DND-41 (cell line): ENCODE measurements at regions not wholly inside any gene's neighbourhood (a gene's known extent, or its start where the extent isn't known, plus 50 kb on each side); places are given as distances from the start of the nearest gene placed in this dataset.

ENCODE experiments used
- ATAC-seq: fragments of 200-7000 bp; cut with Tn5 transposase; 3 replicates; pipeline ENCODE4 v1.9.1; 2021; ENCODE audit warnings: low read depth; ENCODE audit not compliant: insufficient read depth
- DNase-seq: peaks from one replicate; pipeline ENCODE4 v3.0.0-alpha.2; 2020
- H2AFZ ChIP-seq: 2 replicates; pipeline ENCODE4 v1.6.0; 2012; ENCODE audit warnings: low read depth, low read length
- H3K27ac ChIP-seq: 2 replicates; pipeline ENCODE4 v1.5.1; 2012; ENCODE audit warnings: low read length, inconsistent platforms
- H3K27me3 ChIP-seq: fragments of 200-600 bp; sonication (generic); 2 replicates; pipeline ENCODE4 v1.6.0; 2012; ENCODE audit warnings: low read length, mild to moderate bottlenecking, inconsistent platforms; ENCODE audit not compliant: insufficient read depth, poor library complexity
- H3K36me3 ChIP-seq: 2 replicates; pipeline ENCODE4 v1.5.1; 2012; ENCODE audit warnings: low read length, inconsistent platforms; ENCODE audit not compliant: insufficient read depth
- H3K4me1 ChIP-seq: 2 replicates; pipeline ENCODE4 v1.5.1; 2012; ENCODE audit warnings: mild to moderate bottlenecking, low read length; ENCODE audit not compliant: insufficient read depth
- H3K4me2 ChIP-seq: 2 replicates; pipeline ENCODE4 v1.6.0; 2012; ENCODE audit warnings: mild to moderate bottlenecking, moderate library complexity, low read length, inconsistent platforms; ENCODE audit not compliant: insufficient read depth
- H3K4me3 ChIP-seq, 2 experiments: fragments of 200-600 bp in 1 of 2; shearing (Covaris generic) in 1 of 2; 2 replicates each; pipeline ENCODE4 v1.5.1; 2012 to 2016; ENCODE audit warnings: inconsistent platforms in 2 of 2, low read length in 2 of 2, mild to moderate bottlenecking in 2 of 2, low read depth in 1 of 2, moderate library complexity in 1 of 2
- H3K79me2 ChIP-seq: 2 replicates; pipeline ENCODE4 v1.6.0; 2012; ENCODE audit warnings: low read length, inconsistent platforms; ENCODE audit not compliant: insufficient read depth
- H3K9ac ChIP-seq: 2 replicates; pipeline ENCODE4 v1.6.0; 2012; ENCODE audit warnings: low read depth, mild to moderate bottlenecking, inconsistent platforms, low read length, moderate library complexity
- H3K9me3 ChIP-seq: 2 replicates; pipeline ENCODE4 v1.5.1; 2012; ENCODE audit warnings: low read length, moderate library complexity, mild to moderate bottlenecking, inconsistent platforms; ENCODE audit not compliant: insufficient read depth, severe bottlenecking
- H4K20me1 ChIP-seq: 2 replicates; pipeline ENCODE4 v1.6.0; 2012; ENCODE audit warnings: low read length; ENCODE audit not compliant: insufficient read depth
- CTCF ChIP-seq: IDR thresholded peaks from 2 replicates; pipeline ENCODE4 v1.5.1; 2012; ENCODE audit warnings: borderline replicate concordance, low read length, moderate library complexity, mild to moderate bottlenecking; ENCODE audit not compliant: poor library complexity, severe bottlenecking; ENCODE audit errors: extremely low read depth
- EZH2 ChIP-seq: IDR thresholded peaks from 3 replicates; pipeline ENCODE4 v1.6.1; 2012; ENCODE audit warnings: borderline replicate concordance, low read depth, mild to moderate bottlenecking, moderate library complexity, low read length, inconsistent platforms; ENCODE audit not compliant: severe bottlenecking

- no peaks in the 10 kb centered on the region for H3K27me3 ChIP-seq
Measured at GRCh38 chr5:166823360-166823759, 1468.1 kb upstream of the WWC1 start.

GRCh38 chr5:166834246-166834645 is 1457.2 kb upstream of the WWC1 start:
- H3K79me2 ChIP-seq = no peaks in the 10 kb centered on the region
- no peaks in the 10 kb centered on the region for H3K27me3 ChIP-seq
- no peaks in the 10 kb centered on the region for H3K4me1 ChIP-seq
- no peak overlapping the region for H2AFZ ChIP-seq
- no peak overlapping the region for H3K4me2 ChIP-seq
- H3K36me3 ChIP-seq = no peaks in the 10 kb centered on the region
- ATAC-seq (no peak), DNase-seq (no peak)
- no peak overlapping the region for H3K4me3 ChIP-seq
- H4K20me1 ChIP-seq = no peaks in the 10 kb centered on the region
- TF ChIP-seq CTCF = no peak
- TF ChIP-seq EZH2 = no peak
- no peaks in the 10 kb centered on the region for H3K9me3 ChIP-seq
- H3K9ac ChIP-seq = no peak overlapping the region
- no peak overlapping the region for H3K27ac ChIP-seq

More at GRCh38 chr5:166823360-166823759, 1468.1 kb upstream of the WWC1 start:
- no peak overlapping the region for H2AFZ ChIP-seq
- no peak overlapping the region for H3K4me3 ChIP-seq
- no peaks in the 10 kb centered on the region for H3K79me2 ChIP-seq
- H3K4me2 ChIP-seq = no peak overlapping the region
- no peaks in the 10 kb centered on the region for H3K4me1 ChIP-seq
- no peak overlapping the region for H3K27ac ChIP-seq
- DNase-seq (no peak), ATAC-seq (no peak)
- H3K9ac ChIP-seq = no peak overlapping the region
- no peaks in the 10 kb centered on the region for H3K36me3 ChIP-seq
- H4K20me1 ChIP-seq = no peaks in the 10 kb centered on the region
- no peaks in the 10 kb centered on the region for H3K9me3 ChIP-seq
- no peak for TF ChIP-seq CTCF
- TF ChIP-seq EZH2 = no peak

GRCh38 chr5:166845044-166845443 is 1446.4 kb upstream of the WWC1 start:
- TF ChIP-seq EZH2 (no peak), CTCF (no peak)
- ATAC-seq (no peak), DNase-seq (peak; percentile 7)
- Histone ChIP-seq H2AFZ (no peak overlapping the region), H3K27me3 (no peaks in the 10 kb centered on the region), H3K9ac (no peak overlapping the region), H3K36me3 (no peaks in the 10 kb centered on the region), H3K79me2 (no peaks in the 10 kb centered on the region), H3K4me3 (no peak overlapping the region), H3K4me1 (no peaks in the 10 kb centered on the region), H3K9me3 (no peaks in the 10 kb centered on the region), H3K27ac (no peak overlapping the region), H4K20me1 (no peaks in the 10 kb centered on the region), H3K4me2 (no peak overlapping the region)

GRCh38 chr5:166856791-166857190 is 1434.7 kb upstream of the WWC1 start:
- ATAC-seq (no peak), DNase-seq (no peak)
- Histone ChIP-seq H4K20me1 (no peaks in the 10 kb centered on the region), H3K27ac (no peak overlapping the region), H3K36me3 (no peaks in the 10 kb centered on the region), H3K4me3 (no peak overlapping the region), H3K4me2 (no peak overlapping the region), H3K9me3 (no peaks in the 10 kb centered on the region), H3K27me3 (no peaks in the 10 kb centered on the region), H3K4me1 (no peaks in the 10 kb centered on the region), H2AFZ (no peak overlapping the region), H3K79me2 (no peaks in the 10 kb centered on the region), H3K9ac (no peak overlapping the region)
- TF ChIP-seq EZH2 (no peak), CTCF (no peak)
